ENCODE measurements at regions not wholly inside any gene's neighbourhood (a gene's known extent, or its start where the extent isn't known, plus 50 kb on each side); places are given as distances from the start of the nearest gene placed in this dataset.

DNA sequence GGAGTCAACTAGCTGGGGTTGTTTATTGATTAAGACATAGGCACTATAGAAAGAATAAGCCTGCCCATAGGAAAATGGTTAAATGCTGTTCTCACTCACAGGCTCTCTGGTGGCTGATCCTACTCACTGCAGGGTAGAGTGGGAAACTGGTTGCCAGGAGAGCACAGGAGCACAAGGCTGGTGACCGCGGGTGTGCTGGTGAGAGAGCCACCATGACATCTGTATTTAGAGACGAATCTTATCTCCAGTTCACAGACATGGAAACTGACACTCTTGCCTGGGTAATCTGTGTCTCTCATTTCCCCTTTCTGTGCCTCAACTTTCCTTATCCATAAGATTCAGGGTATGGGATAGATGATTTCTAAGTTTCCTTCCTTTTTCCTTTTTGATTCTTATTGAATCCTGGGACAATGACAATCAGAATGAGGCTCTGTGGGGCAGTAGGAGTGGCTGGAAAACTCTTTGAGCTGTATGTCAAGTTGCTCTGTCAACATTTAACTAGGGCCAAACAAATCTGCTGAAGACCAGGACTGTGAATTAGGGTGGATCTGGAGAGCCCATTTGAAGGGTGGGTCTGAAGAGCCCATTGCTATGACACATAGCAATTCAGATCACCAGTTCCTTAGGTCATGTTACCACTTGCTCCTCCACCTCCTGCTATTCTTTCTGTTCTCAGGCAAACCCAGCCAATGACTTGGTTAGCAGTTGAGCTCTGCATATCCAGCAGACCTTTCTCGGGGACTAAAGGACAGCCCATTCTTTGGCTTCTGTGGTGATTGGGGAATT is 286.1 kb upstream of the TBL1XR1 start:
- H3K4me1 ChIP-seq, result peaks cover 18% of the 10 kb centered on the region
- H3K27me3 ChIP-seq, result no peaks in the 10 kb centered on the region
- no peak for DNase-seq (ENCODE audit: low spot score in 2 of 2)
- H3K27ac ChIP-seq, result no peak overlapping the region
- WGBS, result 72% methylated on average over 4 of the region's 4 CpGs
- H3K36me3 ChIP-seq, result no peaks in the 10 kb centered on the region
- TF ChIP-seq POLR2AphosphoS5 (IDR thresholded peaks at IDR 0.05), result no peak
- no peak for TF ChIP-seq EP300 (IDR thresholded peaks at IDR 0.05)
- no peak for TF ChIP-seq POLR2A (IDR thresholded peaks at IDR 0.05)
- TF ChIP-seq CTCF (IDR thresholded peaks at IDR 0.05), result no peak
- no peak overlapping the region for H3K4me3 ChIP-seq
- H3K9me3 ChIP-seq, result no peaks in the 10 kb centered on the region

DNA sequence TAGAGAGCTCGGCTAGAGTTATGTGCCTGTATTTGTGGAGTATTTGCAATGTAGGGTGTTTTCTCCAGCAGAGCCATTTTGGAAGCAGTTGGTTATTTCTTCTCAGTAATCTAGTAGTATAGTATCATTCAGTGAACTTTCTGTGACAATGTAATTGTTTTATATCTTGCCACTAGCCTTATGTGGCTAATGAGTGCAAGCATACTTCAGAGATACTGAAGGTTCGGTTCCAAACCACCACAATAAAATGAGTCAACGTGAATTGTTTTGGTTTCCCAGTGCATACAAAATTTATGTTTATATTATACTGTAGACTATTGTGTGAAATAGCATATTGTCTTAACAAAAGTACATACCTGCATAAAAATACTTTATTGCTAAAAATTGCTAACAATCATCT is 286.9 kb upstream of the TBL1XR1 start:
- Histone ChIP-seq H3K9me3 (no peaks in the 10 kb centered on the region), H3K4me1 (peaks cover 10% of the 10 kb centered on the region), H3K27ac (no peak overlapping the region), H3K4me3 (no peak overlapping the region), H3K36me3 (no peaks in the 10 kb centered on the region), H3K27me3 (no peaks in the 10 kb centered on the region)
- 81% methylated on average over 3 of the region's 3 CpGs for WGBS
- no peak for TF ChIP-seq CTCF (IDR thresholded peaks at IDR 0.05)
- no peak for TF ChIP-seq EP300 (IDR thresholded peaks at IDR 0.05)
- no peak for TF ChIP-seq POLR2AphosphoS5 (IDR thresholded peaks at IDR 0.05)
- TF ChIP-seq POLR2A (IDR thresholded peaks at IDR 0.05), result no peak
- DNase-seq (ENCODE audit: low spot score in 2 of 2), result no peak

DNA sequence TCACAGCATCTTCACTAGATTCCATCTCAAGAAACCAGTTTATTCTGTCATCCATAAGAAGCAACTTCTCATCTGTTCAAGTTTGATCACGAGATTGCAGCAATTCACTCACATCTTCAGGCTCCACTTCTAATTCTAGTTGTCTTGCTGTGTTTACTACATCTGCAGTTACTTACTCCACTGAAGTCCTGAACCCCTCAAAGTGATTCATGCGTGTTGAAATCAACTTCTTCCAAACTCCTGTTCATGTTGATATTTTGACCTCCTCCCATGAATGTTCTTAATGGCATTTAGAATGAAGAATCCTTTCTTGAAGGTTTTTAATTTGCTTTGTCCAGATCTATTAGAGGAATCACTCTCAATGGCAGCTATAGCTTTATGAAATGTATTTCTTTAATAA is 287.6 kb upstream of the TBL1XR1 start:
- Histone ChIP-seq H3K36me3 (no peaks in the 10 kb centered on the region), H3K4me3 (no peak overlapping the region), H3K27me3 (no peaks in the 10 kb centered on the region), H3K27ac (no peak overlapping the region), H3K9me3 (no peaks in the 10 kb centered on the region), H3K4me1 (peaks cover 9% of the 10 kb centered on the region)
- no peak for DNase-seq (ENCODE audit: low spot score in 2 of 2)
- no peak for TF ChIP-seq CTCF (IDR thresholded peaks at IDR 0.05)
- no peak for TF ChIP-seq EP300 (IDR thresholded peaks at IDR 0.05)
- TF ChIP-seq POLR2AphosphoS5 (IDR thresholded peaks at IDR 0.05), result no peak
- TF ChIP-seq POLR2A (IDR thresholded peaks at IDR 0.05), result no peak
- 90% methylated on average over 2 of the region's 2 CpGs for WGBS

- Histone ChIP-seq H3K36me3 (no peaks in the 10 kb centered on the region), H3K27ac (no peak overlapping the region), H3K9me3 (no peaks in the 10 kb centered on the region), H3K4me1 (peaks cover 23% of the 10 kb centered on the region), H3K4me3 (no peak overlapping the region), H3K27me3 (no peaks in the 10 kb centered on the region)
- TF ChIP-seq CTCF (IDR thresholded peaks at IDR 0.05) (no peak), POLR2A (IDR thresholded peaks at IDR 0.05) (no peak), POLR2AphosphoS5 (IDR thresholded peaks at IDR 0.05) (no peak), EP300 (IDR thresholded peaks at IDR 0.05) (no peak)
- DNase-seq (ENCODE audit: low spot score in 2 of 2), result no peak
- WGBS, result 88% methylated on average over 3 of the region's 3 CpGs
Measured at GRCh38 chr3:177487635-177488186, 290.4 kb upstream of the TBL1XR1 start.

DNA sequence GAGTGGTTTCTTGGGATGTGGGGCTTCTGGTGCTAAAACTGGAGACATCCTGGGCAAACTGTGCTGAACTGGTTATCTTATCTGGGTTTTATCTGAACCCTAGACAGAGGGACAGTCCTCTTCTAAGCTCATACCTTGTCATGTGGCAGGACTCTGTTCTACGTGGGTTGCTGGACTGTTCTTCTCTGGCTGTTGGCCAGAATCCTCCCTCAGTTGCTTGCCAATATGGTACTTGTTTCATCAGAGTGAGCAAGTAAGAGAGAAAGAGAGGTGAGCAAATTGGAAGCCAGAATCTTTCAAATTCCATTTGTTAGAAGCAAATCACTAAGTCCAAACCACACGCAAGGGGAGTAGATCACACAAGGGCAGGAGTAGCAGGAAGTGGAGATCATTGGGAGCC is 291.5 kb upstream of the TBL1XR1 start:
- Histone ChIP-seq H3K27ac (no peak overlapping the region), H3K36me3 (no peaks in the 10 kb centered on the region), H3K4me3 (no peak overlapping the region), H3K27me3 (no peaks in the 10 kb centered on the region), H3K4me1 (peaks cover 18% of the 10 kb centered on the region), H3K9me3 (no peaks in the 10 kb centered on the region)
- DNase-seq (ENCODE audit: low spot score in 2 of 2), result no peak
- WGBS, result 40% methylated on average over 2 of the region's 2 CpGs
- TF ChIP-seq CTCF (IDR thresholded peaks at IDR 0.05) (no peak), POLR2AphosphoS5 (IDR thresholded peaks at IDR 0.05) (no peak), POLR2A (IDR thresholded peaks at IDR 0.05) (no peak), EP300 (IDR thresholded peaks at IDR 0.05) (no peak)
